ENCODE measurements at regions not wholly inside any gene's neighbourhood (a gene's known extent, or its start where the extent isn't known, plus 50 kb on each side); places are given as distances from the start of the nearest gene placed in this dataset.

DNA sequence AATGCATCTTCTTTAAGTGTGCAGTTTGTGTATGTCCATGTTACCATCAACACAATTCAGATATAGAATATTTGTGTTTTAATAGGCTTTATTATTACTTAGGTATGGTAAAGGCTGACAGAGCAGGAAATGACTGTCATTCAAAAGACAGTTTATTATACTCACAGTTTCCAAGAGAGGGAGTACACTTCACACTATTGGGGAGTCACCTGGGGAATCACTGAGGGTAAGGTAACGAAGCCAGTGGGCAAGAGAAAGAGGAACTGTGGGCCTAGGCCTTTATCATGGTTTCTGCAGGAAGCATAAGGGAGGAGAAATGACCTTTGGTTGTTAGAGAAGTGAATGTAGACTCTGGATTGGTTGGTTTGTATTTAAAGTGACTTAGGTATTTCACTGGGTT lies 235.1 kb upstream of the HCCS start:
- no peak overlapping the region for H3K27ac Mint-ChIP-seq (ENCODE audit: unreplicated experiment)
- no peaks in the 10 kb centered on the region for H3K9me3 Mint-ChIP-seq (ENCODE audit: unreplicated experiment)
- no peaks in the 10 kb centered on the region for H3K36me3 ChIP-seq (ENCODE audit: insufficient read depth, low read length)

DNA sequence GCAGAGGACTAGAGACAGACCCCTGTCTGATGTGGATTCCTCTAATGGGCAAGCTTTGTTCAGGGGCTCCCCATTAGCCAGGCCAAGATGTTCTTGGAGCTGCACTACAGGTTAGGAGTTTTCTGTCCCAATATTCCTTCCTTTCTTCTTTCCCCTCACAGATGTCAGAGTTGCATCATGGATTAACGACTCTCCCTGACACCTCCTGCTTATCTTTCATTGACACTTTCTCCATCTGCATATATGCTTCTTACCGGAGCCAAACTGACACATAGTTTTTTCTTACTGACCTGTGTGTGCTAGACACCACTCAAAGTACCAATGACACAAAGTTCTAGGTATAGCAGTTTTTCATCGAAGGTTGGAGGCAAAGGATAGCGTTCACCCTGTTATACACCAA lies 228.6 kb upstream of the HCCS start:
- H3K27ac ChIP-seq (ENCODE audit: low read depth, low read length): no peak overlapping the region
- H3K9me3 ChIP-seq (ENCODE audit: insufficient read depth, low read depth, low read length): no peaks in the 10 kb centered on the region
- H3K9ac ChIP-seq (ENCODE audit: low read length): no peak overlapping the region
- no peaks in the 10 kb centered on the region for H3K27me3 ChIP-seq (ENCODE audit: insufficient read depth, low read length)
- Mint-ChIP-seq H3K4me1 (ENCODE audit: low read depth, unreplicated experiment) (no peaks in the 10 kb centered on the region), H3K4me3 (ENCODE audit: unreplicated experiment) (no peak overlapping the region), H3K9me3 (ENCODE audit: unreplicated experiment) (peaks cover 2% of the 10 kb centered on the region), H3K27ac (ENCODE audit: unreplicated experiment) (no peak overlapping the region), H3K36me3 (ENCODE audit: low read depth, unreplicated experiment) (no peaks in the 10 kb centered on the region), H3K27me3 (ENCODE audit: low read depth, unreplicated experiment) (no peaks in the 10 kb centered on the region)
- no peak overlapping the region for H3K4me2 ChIP-seq (ENCODE audit: low read length)
- H3K4me3 ChIP-seq (ENCODE audit: insufficient read depth, low read depth, low read length): no peak overlapping the region
- H3K79me2 ChIP-seq (ENCODE audit: insufficient read depth, low read length): no peaks in the 10 kb centered on the region
- no peak for TF ChIP-seq EZH2 (IDR thresholded peaks at IDR 0.05; ENCODE audit: insufficient read depth, low read length)
- TF ChIP-seq, protein P1, sequence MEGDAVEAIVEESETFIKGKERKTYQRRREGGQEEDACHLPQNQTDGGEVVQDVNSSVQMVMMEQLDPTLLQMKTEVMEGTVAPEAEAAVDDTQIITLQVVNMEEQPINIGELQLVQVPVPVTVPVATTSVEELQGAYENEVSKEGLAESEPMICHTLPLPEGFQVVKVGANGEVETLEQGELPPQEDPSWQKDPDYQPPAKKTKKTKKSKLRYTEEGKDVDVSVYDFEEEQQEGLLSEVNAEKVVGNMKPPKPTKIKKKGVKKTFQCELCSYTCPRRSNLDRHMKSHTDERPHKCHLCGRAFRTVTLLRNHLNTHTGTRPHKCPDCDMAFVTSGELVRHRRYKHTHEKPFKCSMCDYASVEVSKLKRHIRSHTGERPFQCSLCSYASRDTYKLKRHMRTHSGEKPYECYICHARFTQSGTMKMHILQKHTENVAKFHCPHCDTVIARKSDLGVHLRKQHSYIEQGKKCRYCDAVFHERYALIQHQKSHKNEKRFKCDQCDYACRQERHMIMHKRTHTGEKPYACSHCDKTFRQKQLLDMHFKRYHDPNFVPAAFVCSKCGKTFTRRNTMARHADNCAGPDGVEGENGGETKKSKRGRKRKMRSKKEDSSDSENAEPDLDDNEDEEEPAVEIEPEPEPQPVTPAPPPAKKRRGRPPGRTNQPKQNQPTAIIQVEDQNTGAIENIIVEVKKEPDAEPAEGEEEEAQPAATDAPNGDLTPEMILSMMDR (IDR thresholded peaks at IDR 0.05; ENCODE audit: insufficient read depth, low read depth, low read length): no peak
- no peak overlapping the region for H2AFZ ChIP-seq (ENCODE audit: low read depth, low read length)
- FAIRE-seq (peak; percentile 41), DNase-seq (ENCODE audit: low read depth) (no peak)
- H3K4me1 ChIP-seq (ENCODE audit: insufficient read depth, low read length): no peaks in the 10 kb centered on the region
- no peaks in the 10 kb centered on the region for H3K36me3 ChIP-seq (ENCODE audit: insufficient read depth, low read length)
- no peaks in the 10 kb centered on the region for H4K20me1 ChIP-seq (ENCODE audit: insufficient read depth, low read length)

More for the DNA sequence above, 235.1 kb upstream of the HCCS start:
- no peak overlapping the region for H3K27ac ChIP-seq (ENCODE audit: low read depth, low read length)
- DNase-seq (ENCODE audit: low read depth): no peak
- H3K4me3 ChIP-seq (ENCODE audit: insufficient read depth, low read depth, low read length): no peak overlapping the region
- no peaks in the 10 kb centered on the region for H3K27me3 ChIP-seq (ENCODE audit: insufficient read depth, low read length)
- H4K20me1 ChIP-seq (ENCODE audit: insufficient read depth, low read length): no peaks in the 10 kb centered on the region
- no peaks in the 10 kb centered on the region for H3K36me3 Mint-ChIP-seq (ENCODE audit: low read depth, unreplicated experiment)
- H3K27me3 Mint-ChIP-seq (ENCODE audit: low read depth, unreplicated experiment): no peaks in the 10 kb centered on the region
- H2AFZ ChIP-seq (ENCODE audit: low read depth, low read length): no peak overlapping the region
- TF ChIP-seq, protein P1 (IDR thresholded peaks at IDR 0.05; ENCODE audit: insufficient read depth, low read depth, low read length): no peak
- no peak for TF ChIP-seq EZH2 (IDR thresholded peaks at IDR 0.05; ENCODE audit: insufficient read depth, low read length)
- no peaks in the 10 kb centered on the region for H3K4me1 Mint-ChIP-seq (ENCODE audit: low read depth, unreplicated experiment)
- no peak overlapping the region for H3K4me3 Mint-ChIP-seq (ENCODE audit: unreplicated experiment)
- no peak overlapping the region for H3K9ac ChIP-seq (ENCODE audit: low read length)
- no peaks in the 10 kb centered on the region for H3K9me3 ChIP-seq (ENCODE audit: insufficient read depth, low read depth, low read length)
- FAIRE-seq: no peak
- H3K4me2 ChIP-seq (ENCODE audit: low read length): no peak overlapping the region
- no peaks in the 10 kb centered on the region for H3K79me2 ChIP-seq (ENCODE audit: insufficient read depth, low read length)
- no peaks in the 10 kb centered on the region for H3K4me1 ChIP-seq (ENCODE audit: insufficient read depth, low read length)

- FAIRE-seq (peak; percentile 99), DNase-seq (ENCODE audit: low read depth) (no peak)
- Mint-ChIP-seq H3K4me3 (ENCODE audit: unreplicated experiment) (no peak overlapping the region), H3K27ac (ENCODE audit: unreplicated experiment) (no peak overlapping the region), H3K4me1 (ENCODE audit: low read depth, unreplicated experiment) (no peaks in the 10 kb centered on the region), H3K27me3 (ENCODE audit: low read depth, unreplicated experiment) (no peaks in the 10 kb centered on the region), H3K36me3 (ENCODE audit: low read depth, unreplicated experiment) (no peaks in the 10 kb centered on the region), H3K9me3 (ENCODE audit: unreplicated experiment) (peaks cover 2% of the 10 kb centered on the region)
- Histone ChIP-seq H3K4me1 (ENCODE audit: insufficient read depth, low read length) (no peaks in the 10 kb centered on the region), H3K36me3 (ENCODE audit: insufficient read depth, low read length) (no peaks in the 10 kb centered on the region), H3K9me3 (ENCODE audit: insufficient read depth, low read depth, low read length) (no peaks in the 10 kb centered on the region), H3K4me3 (ENCODE audit: insufficient read depth, low read depth, low read length) (no peak overlapping the region), H3K79me2 (ENCODE audit: insufficient read depth, low read length) (no peaks in the 10 kb centered on the region), H3K4me2 (ENCODE audit: low read length) (no peak overlapping the region), H3K27ac (ENCODE audit: low read depth, low read length) (no peak overlapping the region), H4K20me1 (ENCODE audit: insufficient read depth, low read length) (no peaks in the 10 kb centered on the region), H3K27me3 (ENCODE audit: insufficient read depth, low read length) (no peaks in the 10 kb centered on the region), H3K9ac (ENCODE audit: low read length) (no peak overlapping the region), H2AFZ (ENCODE audit: low read depth, low read length) (no peak overlapping the region)
- TF ChIP-seq, protein P1 (IDR thresholded peaks at IDR 0.05; ENCODE audit: insufficient read depth, low read depth, low read length): no peak
- no peak for TF ChIP-seq EZH2 (IDR thresholded peaks at IDR 0.05; ENCODE audit: insufficient read depth, low read length)
These were observed 226.9 kb upstream of the HCCS start for GRCh38 chrX:10884246-10884645.

All from astrocyte (in vitro differentiated cells and primary cell).